ENCODE measurements at regions not wholly inside any gene's neighbourhood (a gene's known extent, or its start where the extent isn't known, plus 50 kb on each side); places are given as distances from the start of the nearest gene placed in this dataset.

- Histone ChIP-seq H3K9me3 (no peaks in the 10 kb centered on the region), H3K27ac (no peak overlapping the region), H3K36me3 (no peaks in the 10 kb centered on the region), H3K27me3 (no peaks in the 10 kb centered on the region), H3K9ac (ENCODE audit: low read depth in 2 of 2, low read length in 2 of 2) (no peak overlapping the region), H3K4me1 (no peaks in the 10 kb centered on the region), H3K4me3 (no peak overlapping the region)
- TF ChIP-seq CTCF (IDR thresholded peaks at IDR 0.05): no peak
- DNase-seq: no peak
- intact Hi-C loops (cut with DNase I): no loop called here
Measured at GRCh38 chr18:43671431-43671830, 394.1 kb upstream of the SYT4 start.

- no peaks in the 10 kb centered on the region for H3K36me3 ChIP-seq
- no peak for DNase-seq
- intact Hi-C loops (cut with DNase I): no loop called here
- H3K4me3 ChIP-seq: no peak overlapping the region
- H3K4me1 ChIP-seq: no peaks in the 10 kb centered on the region
- H3K9ac ChIP-seq (ENCODE audit: low read depth in 2 of 2, low read length in 2 of 2): no peak overlapping the region
- no peaks in the 10 kb centered on the region for H3K9me3 ChIP-seq
- no peaks in the 10 kb centered on the region for H3K27me3 ChIP-seq
- H3K27ac ChIP-seq: no peak overlapping the region
- no peak for TF ChIP-seq CTCF (IDR thresholded peaks at IDR 0.05)
Measured at GRCh38 chr18:43680096-43680495, 402.8 kb upstream of the SYT4 start.

- no peaks in the 10 kb centered on the region for H3K9me3 ChIP-seq
- H3K4me1 ChIP-seq: no peaks in the 10 kb centered on the region
- no peaks in the 10 kb centered on the region for H3K27me3 ChIP-seq
- no peak overlapping the region for H3K4me3 ChIP-seq
- intact Hi-C loops (cut with DNase I): no loop called here
- no peak for DNase-seq
- no peaks in the 10 kb centered on the region for H3K36me3 ChIP-seq
- TF ChIP-seq CTCF (IDR thresholded peaks at IDR 0.05): no peak
- H3K9ac ChIP-seq (ENCODE audit: low read depth in 2 of 2, low read length in 2 of 2): no peak overlapping the region
- no peak overlapping the region for H3K27ac ChIP-seq
Measured at GRCh38 chr18:43681661-43682060, 404.4 kb upstream of the SYT4 start.

GRCh38 chr18:43682196-43682595 is 404.9 kb upstream of the SYT4 start:
- no peak for TF ChIP-seq CTCF (IDR thresholded peaks at IDR 0.05)
- Histone ChIP-seq H3K4me1 (no peaks in the 10 kb centered on the region), H3K36me3 (no peaks in the 10 kb centered on the region), H3K9me3 (no peaks in the 10 kb centered on the region), H3K27me3 (no peaks in the 10 kb centered on the region), H3K4me3 (no peak overlapping the region), H3K27ac (no peak overlapping the region), H3K9ac (ENCODE audit: low read depth in 2 of 2, low read length in 2 of 2) (no peak overlapping the region)
- no peak for DNase-seq
- intact Hi-C loops (cut with DNase I): no loop called here

GRCh38 chr18:43686709-43687108 is 409.4 kb upstream of the SYT4 start:
- TF ChIP-seq CTCF (IDR thresholded peaks at IDR 0.05): no peak
- Histone ChIP-seq H3K9ac (ENCODE audit: low read depth in 2 of 2, low read length in 2 of 2) (no peak overlapping the region), H3K4me1 (no peaks in the 10 kb centered on the region), H3K4me3 (no peak overlapping the region), H3K9me3 (no peaks in the 10 kb centered on the region), H3K27ac (no peak overlapping the region), H3K27me3 (no peaks in the 10 kb centered on the region), H3K36me3 (no peaks in the 10 kb centered on the region)
- DNase-seq: no peak
- intact Hi-C loops (cut with DNase I): no loop called here
